Parathyroid adenoma (tissue), 2 donors: ENCODE measurements at regions not wholly inside any gene's neighbourhood (a gene's known extent, or its start where the extent isn't known, plus 50 kb on each side); places are given as distances from the start of the nearest gene placed in this dataset.
A peak's percentile ranks its signal among the peaks of the same experiment; 100 is the strongest.

Source experiments
- H2AFZ ChIP-seq: fragments of 300-600 bp; sonication (generic); one replicate; pipeline ENCODE4 v1.7.0; 2017; ENCODE audit warnings: antibody characterized with exemption, mild to moderate bottlenecking
- H3K27ac ChIP-seq: fragments of 300-600 bp; sonication (generic); one replicate; pipeline ENCODE4 v1.7.0; 2017
- H3K27me3 ChIP-seq: fragments of 300-600 bp; sonication (generic); one replicate; pipeline ENCODE4 v1.7.0; 2017; ENCODE audit warnings: low read length; ENCODE audit not compliant: control insufficient read depth, insufficient read depth
- H3K36me3 ChIP-seq: fragments of 300-600 bp; sonication (generic); one replicate; pipeline ENCODE4 v1.7.0; 2017; ENCODE audit warnings: low read length; ENCODE audit not compliant: control insufficient read depth, insufficient read depth
- H3K4me1 ChIP-seq: fragments of 300-600 bp; sonication (generic); one replicate; pipeline ENCODE4 v1.7.0; 2017; ENCODE audit warnings: control low read depth
- H3K4me2 ChIP-seq: fragments of 300-600 bp; sonication (generic); one replicate; pipeline ENCODE4 v1.7.0; 2017; ENCODE audit warnings: low read length
- H3K4me3 ChIP-seq: fragments of 300-600 bp; sonication (generic); one replicate; pipeline ENCODE4 v1.7.0; 2017; ENCODE audit warnings: low read depth, low read length
- H3K79me2 ChIP-seq: fragments of 300-600 bp; sonication (generic); one replicate; pipeline ENCODE4 v1.7.0; 2017; ENCODE audit warnings: control low read depth
- H3K9ac ChIP-seq: fragments of 300-600 bp; sonication (generic); one replicate; pipeline ENCODE4 v1.7.0; 2017; ENCODE audit warnings: mild to moderate bottlenecking
- H3K9me3 ChIP-seq: fragments of 300-600 bp; sonication (generic); one replicate; pipeline ENCODE4 v1.7.0; 2017; ENCODE audit warnings: low read length; ENCODE audit not compliant: control insufficient read depth
- TF ChIP-seq, protein P1 (sequence below): fragments of 300-600 bp; sonication (generic); IDR thresholded peaks from one replicate; pipeline ENCODE4 v1.7.0; 2017; ENCODE audit warnings: antibody characterized with exemption, mild to moderate bottlenecking
- donor health status: primary hyperparathyroidism.

DNA sequence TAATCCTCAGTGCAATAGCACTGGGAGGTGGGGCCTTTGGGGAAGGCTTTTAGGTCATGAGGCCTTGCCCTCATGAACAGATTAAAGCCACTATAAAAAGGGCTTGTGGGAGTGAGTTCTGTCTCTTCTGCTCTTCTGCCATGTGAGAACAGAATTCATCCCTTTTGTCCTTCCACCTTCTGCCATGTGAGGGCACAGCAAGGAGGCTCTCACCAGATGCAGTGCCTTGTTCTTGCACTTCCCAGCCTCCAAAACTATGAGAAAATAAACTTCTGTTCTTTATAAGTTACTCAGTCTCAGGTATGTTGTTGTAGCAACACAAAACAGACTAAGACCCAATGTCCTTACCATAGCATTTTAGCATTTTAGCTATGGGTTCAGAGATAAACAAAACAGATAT is 81.7 kb upstream of the CPLX2 start:
- H3K36me3 ChIP-seq: no peaks in the 10 kb centered on the region

DNA sequence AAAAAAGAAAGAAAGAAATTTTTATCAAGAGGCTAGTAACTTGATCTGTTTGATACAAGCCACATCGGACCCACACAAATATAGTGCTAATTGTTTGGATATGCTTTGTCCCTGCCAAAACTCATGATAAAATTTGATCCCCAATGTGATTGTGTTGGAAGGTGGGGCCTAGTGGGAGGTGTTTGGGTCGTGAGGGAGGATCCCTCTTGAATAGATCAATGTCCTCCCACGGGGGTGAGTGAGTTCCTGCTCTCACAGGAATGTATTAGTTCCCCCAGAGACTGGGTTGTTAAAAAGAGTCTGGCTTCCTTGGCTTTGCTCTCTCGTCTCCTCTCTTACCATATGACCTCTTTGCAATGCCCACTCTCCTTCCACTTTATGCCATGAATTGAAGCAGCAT is 80.6 kb upstream of the CPLX2 start:
- Histone ChIP-seq H2AFZ (peak overlapping the region; percentile 2), H3K4me3 (no peak overlapping the region), H3K79me2 (no peaks in the 10 kb centered on the region), H3K4me1 (peaks cover 8% of the 10 kb centered on the region), H3K9me3 (no peaks in the 10 kb centered on the region), H3K27me3 (no peaks in the 10 kb centered on the region), H3K4me2 (no peak overlapping the region), H3K27ac (no peak overlapping the region), H3K9ac (no peak overlapping the region), H3K36me3 (no peaks in the 10 kb centered on the region)
- TF ChIP-seq, protein P1, sequence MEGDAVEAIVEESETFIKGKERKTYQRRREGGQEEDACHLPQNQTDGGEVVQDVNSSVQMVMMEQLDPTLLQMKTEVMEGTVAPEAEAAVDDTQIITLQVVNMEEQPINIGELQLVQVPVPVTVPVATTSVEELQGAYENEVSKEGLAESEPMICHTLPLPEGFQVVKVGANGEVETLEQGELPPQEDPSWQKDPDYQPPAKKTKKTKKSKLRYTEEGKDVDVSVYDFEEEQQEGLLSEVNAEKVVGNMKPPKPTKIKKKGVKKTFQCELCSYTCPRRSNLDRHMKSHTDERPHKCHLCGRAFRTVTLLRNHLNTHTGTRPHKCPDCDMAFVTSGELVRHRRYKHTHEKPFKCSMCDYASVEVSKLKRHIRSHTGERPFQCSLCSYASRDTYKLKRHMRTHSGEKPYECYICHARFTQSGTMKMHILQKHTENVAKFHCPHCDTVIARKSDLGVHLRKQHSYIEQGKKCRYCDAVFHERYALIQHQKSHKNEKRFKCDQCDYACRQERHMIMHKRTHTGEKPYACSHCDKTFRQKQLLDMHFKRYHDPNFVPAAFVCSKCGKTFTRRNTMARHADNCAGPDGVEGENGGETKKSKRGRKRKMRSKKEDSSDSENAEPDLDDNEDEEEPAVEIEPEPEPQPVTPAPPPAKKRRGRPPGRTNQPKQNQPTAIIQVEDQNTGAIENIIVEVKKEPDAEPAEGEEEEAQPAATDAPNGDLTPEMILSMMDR: no peak

More for the DNA sequence above, 81.7 kb upstream of the CPLX2 start:
- H3K79me2 ChIP-seq: no peaks in the 10 kb centered on the region
- H3K4me3 ChIP-seq: no peak overlapping the region
- H2AFZ ChIP-seq: no peak overlapping the region
- no peaks in the 10 kb centered on the region for H3K27me3 ChIP-seq
- H3K4me1 ChIP-seq: peaks cover 5% of the 10 kb centered on the region
- H3K27ac ChIP-seq: no peak overlapping the region
- no peaks in the 10 kb centered on the region for H3K9me3 ChIP-seq
- no peak overlapping the region for H3K4me2 ChIP-seq
- no peak overlapping the region for H3K9ac ChIP-seq
- TF ChIP-seq, protein P1: no peak

- H3K27me3 ChIP-seq: no peaks in the 10 kb centered on the region
- TF ChIP-seq, protein P1: peak; percentile 15
- H3K4me1 ChIP-seq: peaks cover 25% of the 10 kb centered on the region
- peak overlapping the region; percentile 39 for H3K9ac ChIP-seq
- H3K27ac ChIP-seq: peak overlapping the region; percentile 95
- H3K4me3 ChIP-seq: no peak overlapping the region
- H3K36me3 ChIP-seq: no peaks in the 10 kb centered on the region
- no peak overlapping the region for H3K4me2 ChIP-seq
- no peaks in the 10 kb centered on the region for H3K9me3 ChIP-seq
- H2AFZ ChIP-seq: peak overlapping the region; percentile 100
- H3K79me2 ChIP-seq: peaks cover 3% of the 10 kb centered on the region
Observed at GRCh38 chr5:175795959-175796358, 75.4 kb upstream of the CPLX2 start.

- no peaks in the 10 kb centered on the region for H3K9me3 ChIP-seq
- peak overlapping the region; percentile 70 for H3K4me2 ChIP-seq
- H3K27me3 ChIP-seq: no peaks in the 10 kb centered on the region
- peak overlapping the region; percentile 100 for H2AFZ ChIP-seq
- peaks cover 11% of the 10 kb centered on the region for H3K79me2 ChIP-seq
- TF ChIP-seq, protein P1: no peak
- peak overlapping the region; percentile 39 for H3K9ac ChIP-seq
- peak overlapping the region; percentile 19 for H3K4me3 ChIP-seq
- no peaks in the 10 kb centered on the region for H3K36me3 ChIP-seq
- H3K27ac ChIP-seq: peak overlapping the region; percentile 95
- H3K4me1 ChIP-seq: peaks cover 23% of the 10 kb centered on the region
Observed at GRCh38 chr5:175796536-175797499, 74.6 kb upstream of the CPLX2 start.
